Keratinocyte (primary cell): ENCODE measurements at regions not wholly inside any gene's neighbourhood (a gene's known extent, or its start where the extent isn't known, plus 50 kb on each side); places are given as distances from the start of the nearest gene placed in this dataset.
A peak's percentile ranks its signal among the peaks of the same experiment; 100 is the strongest.

Source experiments
- DNase-seq: peaks from one replicate; pipeline ENCODE4 v3.0.0-alpha.2; 2011; ENCODE audit warnings: low read depth, missing footprints, low spot score
- FAIRE-seq: peaks from 2 replicates; lab custom pipeline; 2011; peaks lifted over from hg19 to GRCh38; lab: Jason Lieb, UNC
- H2AFZ ChIP-seq: 2 replicates; pipeline ENCODE4 v1.6.0; 2012; ENCODE audit warnings: low read length, control low read depth, inconsistent platforms; ENCODE audit not compliant: control insufficient read depth
- H3K27ac ChIP-seq: 2 replicates; pipeline ENCODE4 v1.5.1; 2011; ENCODE audit warnings: low read length; ENCODE audit not compliant: control insufficient read depth, insufficient read depth
- H3K27me3 ChIP-seq: 3 replicates; pipeline ENCODE4 v1.6.0; 2011; ENCODE audit warnings: low read length; ENCODE audit not compliant: control insufficient read depth, insufficient read depth; ENCODE audit errors: extremely low read depth
- H3K36me3 ChIP-seq, 2 experiments: 2 replicates in 1 of 2; 3 replicates in 1 of 2; pipeline ENCODE4 v1.5.1; 2011; ENCODE audit warnings: low read length in 2 of 2, mild to moderate bottlenecking in 1 of 2; ENCODE audit not compliant: control insufficient read depth in 2 of 2, insufficient read depth in 2 of 2; ENCODE audit errors: extremely low read depth in 1 of 2
- H3K4me1 ChIP-seq: 3 replicates; pipeline ENCODE4 v1.5.1; 2011; ENCODE audit warnings: low read length; ENCODE audit not compliant: control insufficient read depth, insufficient read depth; ENCODE audit errors: extremely low read depth
- H3K4me2 ChIP-seq: 3 replicates; pipeline ENCODE4 v1.6.0; 2011; ENCODE audit warnings: low read depth, low read length; ENCODE audit not compliant: control insufficient read depth, insufficient read depth; ENCODE audit errors: extremely low read depth
- H3K4me3 ChIP-seq, 3 experiments: fragments of 200-600 bp in 1 of 3; sonication (generic) in 1 of 3; 2 replicates in 2 of 3; 3 replicates in 1 of 3; pipeline ENCODE4 v1.5.1; 2011 to 2016; ENCODE audit warnings: low read length in 3 of 3, mild to moderate bottlenecking in 3 of 3, control low read depth in 2 of 3, inconsistent platforms in 1 of 3, low read depth in 1 of 3, mixed read lengths in 1 of 3, mixed run types in 1 of 3, moderate library complexity in 1 of 3; ENCODE audit not compliant: control insufficient read depth in 2 of 3, insufficient read depth in 2 of 3; ENCODE audit errors: extremely low read depth in 1 of 3
- H3K79me2 ChIP-seq: 2 replicates; pipeline ENCODE4 v1.6.0; 2012; ENCODE audit warnings: low read length; ENCODE audit not compliant: control insufficient read depth, insufficient read depth
- H3K9ac ChIP-seq: 3 replicates; pipeline ENCODE4 v1.6.0; 2011; ENCODE audit warnings: low read length; ENCODE audit not compliant: control insufficient read depth, insufficient read depth; ENCODE audit errors: extremely low read depth
- H3K9me1 ChIP-seq: 3 replicates; pipeline ENCODE4 v1.6.0; 2011; ENCODE audit warnings: low read length; ENCODE audit not compliant: control insufficient read depth, insufficient read depth; ENCODE audit errors: extremely low read depth
- H3K9me3 ChIP-seq: 2 replicates; pipeline ENCODE4 v1.5.1; 2012; ENCODE audit warnings: low read depth, low read length; ENCODE audit not compliant: control insufficient read depth
- H4K20me1 ChIP-seq: 3 replicates; pipeline ENCODE4 v1.6.0; 2011; ENCODE audit warnings: low read length; ENCODE audit not compliant: control insufficient read depth, insufficient read depth; ENCODE audit errors: extremely low read depth
- CTCF ChIP-seq, 3 experiments: IDR thresholded peaks in 1 of 3; conservative IDR thresholded peaks in 1 of 3; optimal IDR thresholded peaks in 1 of 3; 2 replicates in 2 of 3; 3 replicates in 1 of 3; pipeline versions ENCODE3 to v1.5.1; 2011; ENCODE audit warnings: low read length in 3 of 3, mild to moderate bottlenecking in 3 of 3, moderate library complexity in 2 of 3, control low read depth in 1 of 3, inconsistent platforms in 1 of 3; ENCODE audit not compliant: insufficient read depth in 2 of 3; ENCODE audit errors: extremely low read depth in 1 of 3
- EZH2 ChIP-seq: IDR thresholded peaks from one replicate; pipeline ENCODE4 v1.6.1; 2012; ENCODE audit warnings: inconsistent platforms, mild to moderate bottlenecking, low read length, moderate library complexity
- dilution Hi-C: fragments of 300-500 bp; cut with MboI; formaldehyde crosslinking; loops from one replicate; pipeline ENCODE4 v1.7.0; 2020; ENCODE audit warnings: low sequenced_read_pairs; ENCODE audit not compliant: extremely low pct_ligation_motif_present

GRCh38 chr11:90556026-90556425 is 333.2 kb upstream of the CHORDC1 start:
- Histone ChIP-seq H3K4me1 (no peaks in the 10 kb centered on the region), H3K27ac (no peak overlapping the region), H3K79me2 (no peaks in the 10 kb centered on the region), H3K9me1 (no peaks in the 10 kb centered on the region), H3K36me3 (no peaks in the 10 kb centered on the region), H3K4me2 (peak overlapping the region; percentile 3), H4K20me1 (no peaks in the 10 kb centered on the region), H3K9ac (no peak overlapping the region), H3K9me3 (no peaks in the 10 kb centered on the region), H2AFZ (no peak overlapping the region), H3K4me3 (no peak overlapping the region), H3K27me3 (no peaks in the 10 kb centered on the region)
- dilution Hi-C loops: no loop called here
- FAIRE-seq: no peak
- no peak for TF ChIP-seq CTCF (optimal IDR thresholded peaks at IDR 0.05 in 1 of 3, IDR thresholded peaks at IDR 0.05 in 1 of 3, conservative IDR thresholded peaks at IDR 0.05 in 1 of 3; ENCODE audit: extremely low read depth in 1 of 3, insufficient read depth in 2 of 3, low read length in 3 of 3)
- no peak for TF ChIP-seq EZH2
- no peak for DNase-seq

- TF ChIP-seq CTCF (optimal IDR thresholded peaks at IDR 0.05 in 1 of 3, IDR thresholded peaks at IDR 0.05 in 1 of 3, conservative IDR thresholded peaks at IDR 0.05 in 1 of 3; ENCODE audit: extremely low read depth in 1 of 3, insufficient read depth in 2 of 3, low read length in 3 of 3): no peak
- no peak for TF ChIP-seq EZH2
- Histone ChIP-seq H3K36me3 (no peaks in the 10 kb centered on the region), H3K79me2 (no peaks in the 10 kb centered on the region), H3K4me3 (no peak overlapping the region), H3K9me1 (no peaks in the 10 kb centered on the region), H3K9ac (no peak overlapping the region), H2AFZ (no peak overlapping the region), H3K27me3 (no peaks in the 10 kb centered on the region), H4K20me1 (no peaks in the 10 kb centered on the region), H3K4me2 (no peak overlapping the region), H3K4me1 (no peaks in the 10 kb centered on the region), H3K27ac (no peak overlapping the region), H3K9me3 (no peaks in the 10 kb centered on the region)
- FAIRE-seq (no peak), DNase-seq (no peak)
- dilution Hi-C loops: no loop called here
These were observed 332.6 kb upstream of the CHORDC1 start for GRCh38 chr11:90555477-90555876.
